Endothelial cell (in vitro differentiated cells): ENCODE measurements at regions not wholly inside any gene's neighbourhood (a gene's known extent, or its start where the extent isn't known, plus 50 kb on each side); places are given as distances from the start of the nearest gene placed in this dataset.

Experiments
- DNase-seq: peaks from one replicate; pipeline ENCODE4 v3.0.0; 2021; ENCODE audit warnings: low spot score
- H3K27ac Mint-ChIP-seq: one replicate; pipeline ENCODE4 v1.8.0; 2021; ENCODE audit warnings: mixed read lengths, inconsistent platforms; ENCODE audit not compliant: unreplicated experiment
- H3K27me3 Mint-ChIP-seq: one replicate; pipeline ENCODE4 v1.8.0; 2021; ENCODE audit warnings: mild to moderate bottlenecking, moderate library complexity, mixed read lengths, inconsistent platforms; ENCODE audit not compliant: unreplicated experiment
- H3K36me3 Mint-ChIP-seq: one replicate; pipeline ENCODE4 v1.8.0; 2021; ENCODE audit warnings: mild to moderate bottlenecking, low read depth, mixed read lengths, inconsistent platforms; ENCODE audit not compliant: unreplicated experiment
- H3K4me1 Mint-ChIP-seq: one replicate; pipeline ENCODE4 v1.8.0; 2021; ENCODE audit warnings: mild to moderate bottlenecking, mixed read lengths, inconsistent platforms; ENCODE audit not compliant: unreplicated experiment
- H3K4me3 Mint-ChIP-seq: one replicate; pipeline ENCODE4 v1.8.0; 2021; ENCODE audit warnings: mild to moderate bottlenecking, mixed read lengths, inconsistent platforms; ENCODE audit not compliant: unreplicated experiment
- H3K9me3 Mint-ChIP-seq: one replicate; pipeline ENCODE4 v1.8.0; 2021; ENCODE audit warnings: mixed read lengths, inconsistent platforms; ENCODE audit not compliant: unreplicated experiment
- CTCF ChIP-seq: fragments of 200-600 bp; sonication (generic); IDR thresholded peaks from one replicate; pipeline ENCODE4 v1.5.0; 2021; ENCODE audit warnings: antibody characterized with exemption; ENCODE audit not compliant: unreplicated experiment

GRCh38 chr9:71485326-71485725 is 283.0 kb downstream of the CEMIP2 start:
- H3K4me3 Mint-ChIP-seq: no peak overlapping the region
- DNase-seq: no peak
- H3K36me3 Mint-ChIP-seq: no peaks in the 10 kb centered on the region

GRCh38 chr9:71483436-71483835 is 284.9 kb downstream of the CEMIP2 start:
- H3K27ac Mint-ChIP-seq: no peak overlapping the region
- no peaks in the 10 kb centered on the region for H3K36me3 Mint-ChIP-seq
- no peaks in the 10 kb centered on the region for H3K27me3 Mint-ChIP-seq
- H3K4me3 Mint-ChIP-seq: no peak overlapping the region
- no peak for DNase-seq
- TF ChIP-seq CTCF: no peak
- peaks cover 2% of the 10 kb centered on the region for H3K4me1 Mint-ChIP-seq
- H3K9me3 Mint-ChIP-seq: no peaks in the 10 kb centered on the region

More at GRCh38 chr9:71485326-71485725, 283.0 kb downstream of the CEMIP2 start:
- H3K27me3 Mint-ChIP-seq: no peaks in the 10 kb centered on the region
- peaks cover 10% of the 10 kb centered on the region for H3K4me1 Mint-ChIP-seq
- H3K9me3 Mint-ChIP-seq: no peaks in the 10 kb centered on the region
- no peak overlapping the region for H3K27ac Mint-ChIP-seq
- TF ChIP-seq CTCF: no peak

GRCh38 chr9:71479621-71480020 is 288.7 kb downstream of the CEMIP2 start:
- Mint-ChIP-seq H3K9me3 (no peaks in the 10 kb centered on the region), H3K4me1 (no peaks in the 10 kb centered on the region), H3K27ac (no peak overlapping the region), H3K4me3 (no peak overlapping the region), H3K27me3 (no peaks in the 10 kb centered on the region), H3K36me3 (no peaks in the 10 kb centered on the region)
- no peak for TF ChIP-seq CTCF
- DNase-seq: no peak

GRCh38 chr9:71472400-71472799 is 295.9 kb downstream of the CEMIP2 start:
- H3K36me3 Mint-ChIP-seq: no peaks in the 10 kb centered on the region

GRCh38 chr9:71465392-71465791 is 302.9 kb downstream of the CEMIP2 start:
- TF ChIP-seq CTCF: no peak
- Mint-ChIP-seq H3K27me3 (no peaks in the 10 kb centered on the region), H3K4me1 (no peaks in the 10 kb centered on the region), H3K9me3 (no peaks in the 10 kb centered on the region), H3K4me3 (no peak overlapping the region), H3K27ac (no peak overlapping the region), H3K36me3 (no peaks in the 10 kb centered on the region)
- no peak for DNase-seq

More at GRCh38 chr9:71472400-71472799, 295.9 kb downstream of the CEMIP2 start:
- Mint-ChIP-seq H3K4me3 (no peak overlapping the region), H3K27me3 (no peaks in the 10 kb centered on the region), H3K4me1 (no peaks in the 10 kb centered on the region), H3K27ac (no peak overlapping the region), H3K9me3 (no peaks in the 10 kb centered on the region)
- no peak for TF ChIP-seq CTCF
- DNase-seq: no peak
